ENCODE measurements at regions not wholly inside any gene's neighbourhood (a gene's known extent, or its start where the extent isn't known, plus 50 kb on each side); places are given as distances from the start of the nearest gene placed in this dataset.

GRCh38 chr15:96887730-96888129 is 557.2 kb downstream of the NR2F2 start:
- CTCF ChIA-PET, result no interaction called here
- Histone ChIP-seq H3K4me2 (ENCODE audit: low read depth, low read length) (no peak overlapping the region), H3K4me1 (ENCODE audit: control insufficient read depth, insufficient read depth, low read length) (no peaks in the 10 kb centered on the region), H3K9ac (ENCODE audit: low read depth, low read length) (no peak overlapping the region), H3K23ac (ENCODE audit: low read depth, low read length) (no peak overlapping the region), H2BK120ac (ENCODE audit: low read depth, low read length) (no peak overlapping the region), H3K9me3 (ENCODE audit: control insufficient read depth, insufficient read depth, low read length) (no peaks in the 10 kb centered on the region; the same call in 1 of the 2 replicates), H3K27ac (ENCODE audit: insufficient read depth, low read length) (no peak overlapping the region), H3K79me1 (ENCODE audit: low read depth in 1 of 2, low read length in 2 of 2) (no peaks in the 10 kb centered on the region), H3K4me3 (ENCODE audit: insufficient read depth, low read depth, low read length) (no peak overlapping the region), H2BK20ac (ENCODE audit: low read depth, low read length) (no peak overlapping the region), H4K8ac (ENCODE audit: low read depth in 2 of 2, low read length in 2 of 2) (no peak overlapping the region), H3K9me1 (ENCODE audit: insufficient read depth, low read length) (no peaks in the 10 kb centered on the region), H2AK9ac (replicated peaks; ENCODE audit: low read depth, low read length, poor library complexity) (no peak overlapping the region), H4K5ac (ENCODE audit: low read depth, low read length) (no peak overlapping the region), H2BK15ac (ENCODE audit: low read depth, low read length) (no peak overlapping the region), H3K56ac (ENCODE audit: extremely low read depth, insufficient read depth, low read length) (no peak overlapping the region), H3K27me3 (ENCODE audit: control insufficient read depth, insufficient read depth, low read length) (no peaks in the 10 kb centered on the region), H2BK5ac (ENCODE audit: low read depth, low read length, poor library complexity, severe bottlenecking) (no peak overlapping the region), H2AFZ (replicated peaks; ENCODE audit: low read length, poor library complexity) (no peak overlapping the region), H3K4ac (ENCODE audit: low read depth, low read length) (no peak overlapping the region), H3K18ac (ENCODE audit: low read depth, low read length) (no peak overlapping the region), H3K14ac (replicated peaks; ENCODE audit: low read depth, low read length) (no peak overlapping the region), H4K20me1 (ENCODE audit: insufficient read depth, low read length) (no peaks in the 10 kb centered on the region), H2AK5ac (ENCODE audit: low read depth, low read length) (no peak overlapping the region), H3K36me3 (ENCODE audit: control insufficient read depth, insufficient read depth, low read length) (no peaks in the 10 kb centered on the region), H4K91ac (ENCODE audit: insufficient read depth, low read depth, low read length) (no peak overlapping the region)
- dilution Hi-C loops (cut with HindIII; ENCODE audit: low sequenced_read_pairs, unreplicated experiment), result no loop called here
- WGBS, 2 experiments (ENCODE audit: extremely low coverage in 2 of 2, insufficient read length in 1 of 2), result no CpG with 5 or more reads among the region's 1 CpG
- in situ Hi-C loops (cut with MboI; ENCODE audit: low sequenced_read_pairs), result no loop called here
- TF ChIP-seq CTCF (conservative IDR thresholded peaks at IDR 0.05; ENCODE audit: low read depth, low read length) (no peak), FOS (IDR thresholded peaks at IDR 0.05; ENCODE audit: low read depth, low read length) (no peak)
- POLR2A ChIA-PET (ENCODE audit: unreplicated experiment), result no interaction called here
- no TSS peak for BruUV-seq (replicated peaks)
- ATAC-seq (ENCODE audit: low read depth) (no peak), DNase-seq (no peak)
- intact Hi-C loops (cut with micrococcal nuclease), result no loop called here

Measured in IMR-90 (cell line).